Tibial nerve (tissue), 4 donors: ENCODE measurements at regions not wholly inside any gene's neighbourhood (a gene's known extent, or its start where the extent isn't known, plus 50 kb on each side); places are given as distances from the start of the nearest gene placed in this dataset.

Experiments used
- DNase-seq, 2 donors: peaks; one replicate each; pipeline ENCODE4 v3.0.0-alpha.2; 2019; ENCODE audit warnings: low spot score in 2 of 2
- H3K27ac ChIP-seq, 4 donors: fragments of 200-600 bp; sonication (generic) in 3 of 4; one replicate each; pipeline ENCODE4 v1.5.1; 2017 to 2019; ENCODE audit warnings: mild to moderate bottlenecking in 1 of 4
- H3K27me3 ChIP-seq, 2 donors: fragments of 200-600 bp; sonication (generic) in 1 of 2; one replicate each; pipeline versions ENCODE4 v1.5.1 to v1.6.0; 2017 to 2019
- H3K36me3 ChIP-seq, 3 donors: fragments of 200-600 bp; sonication (generic); one replicate each; pipeline ENCODE4 v1.5.1; 2018 to 2019
- H3K4me1 ChIP-seq, 4 donors: fragments of 200-600 bp; sonication (generic) in 3 of 4; one replicate each; pipeline ENCODE4 v1.5.1; 2017 to 2019
- H3K4me3 ChIP-seq, 4 donors: fragments of 200-600 bp; sonication (generic) in 3 of 4; one replicate each; pipeline ENCODE4 v1.5.1; 2017 to 2019; ENCODE audit warnings: mild to moderate bottlenecking in 1 of 4, moderate library complexity in 1 of 4
- H3K9me3 ChIP-seq, 4 donors: fragments of 200-600 bp; sonication (generic) in 3 of 4; one replicate each; pipeline ENCODE4 v1.5.1; 2017 to 2019
- EP300 ChIP-seq, 2 donors: sonication (generic); formaldehyde crosslinking; IDR thresholded peaks; one replicate each; pipeline ENCODE4 v1.6.1; 2017; ENCODE audit warnings: antibody characterized with exemption in 2 of 2, mild to moderate bottlenecking in 1 of 2
- POLR2A ChIP-seq, 2 donors: fragments of 450-650 bp; IDR thresholded peaks; one replicate each; pipeline ENCODE4 v1.6.1; 2017; ENCODE audit warnings: antibody characterized with exemption in 2 of 2, mild to moderate bottlenecking in 2 of 2, moderate library complexity in 2 of 2
- WGBS, 2 donors: methylation state at CpG; one replicate each; pipeline ENCODE4 v1.1.5; 2018; 5-methylcytosine and 5-hydroxymethylcytosine counted together
- TF ChIP-seq, protein P1 (sequence below), 5 experiments: fragments of 200-600 bp in 3 of 5; fragments of 450-650 bp in 2 of 5; sonication (generic) in 3 of 5; IDR thresholded peaks; one replicate each; pipeline ENCODE4 v1.5.1; 2016 to 2019; ENCODE audit warnings: antibody characterized with exemption in 5 of 5, mild to moderate bottlenecking in 3 of 5, moderate library complexity in 2 of 5

DNA sequence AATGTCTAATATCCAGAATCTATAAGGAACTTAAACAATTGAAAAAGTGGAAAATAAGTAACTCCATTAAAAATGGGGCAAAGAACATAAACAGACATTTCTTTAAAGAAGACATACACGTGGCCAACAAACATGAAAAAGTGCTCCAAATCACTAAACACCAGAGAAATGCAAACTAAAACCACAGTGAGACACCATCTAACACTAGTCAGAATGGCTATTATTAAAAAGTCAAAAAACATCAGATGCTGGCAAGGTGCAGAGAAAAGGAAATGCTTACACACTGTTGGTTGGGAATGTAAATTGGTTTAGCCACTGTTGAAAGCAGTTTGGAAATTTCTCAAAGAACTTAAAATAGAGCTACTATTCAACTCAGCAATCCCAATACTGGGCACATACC lies 169.2 kb upstream of the MANEA start:
- TF ChIP-seq POLR2A (IDR thresholded peaks at IDR 0.05), result no peak
- no peak for TF ChIP-seq EP300 (IDR thresholded peaks at IDR 0.05)
- TF ChIP-seq, protein P1, sequence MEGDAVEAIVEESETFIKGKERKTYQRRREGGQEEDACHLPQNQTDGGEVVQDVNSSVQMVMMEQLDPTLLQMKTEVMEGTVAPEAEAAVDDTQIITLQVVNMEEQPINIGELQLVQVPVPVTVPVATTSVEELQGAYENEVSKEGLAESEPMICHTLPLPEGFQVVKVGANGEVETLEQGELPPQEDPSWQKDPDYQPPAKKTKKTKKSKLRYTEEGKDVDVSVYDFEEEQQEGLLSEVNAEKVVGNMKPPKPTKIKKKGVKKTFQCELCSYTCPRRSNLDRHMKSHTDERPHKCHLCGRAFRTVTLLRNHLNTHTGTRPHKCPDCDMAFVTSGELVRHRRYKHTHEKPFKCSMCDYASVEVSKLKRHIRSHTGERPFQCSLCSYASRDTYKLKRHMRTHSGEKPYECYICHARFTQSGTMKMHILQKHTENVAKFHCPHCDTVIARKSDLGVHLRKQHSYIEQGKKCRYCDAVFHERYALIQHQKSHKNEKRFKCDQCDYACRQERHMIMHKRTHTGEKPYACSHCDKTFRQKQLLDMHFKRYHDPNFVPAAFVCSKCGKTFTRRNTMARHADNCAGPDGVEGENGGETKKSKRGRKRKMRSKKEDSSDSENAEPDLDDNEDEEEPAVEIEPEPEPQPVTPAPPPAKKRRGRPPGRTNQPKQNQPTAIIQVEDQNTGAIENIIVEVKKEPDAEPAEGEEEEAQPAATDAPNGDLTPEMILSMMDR (IDR thresholded peaks at IDR 0.05), result no peak
- H3K27me3 ChIP-seq, result no peaks in the 10 kb centered on the region
- no peak overlapping the region for H3K27ac ChIP-seq
- 34 to 35% methylated on average over 1 of the region's 1 CpG for WGBS, 2 donors
- H3K36me3 ChIP-seq, result no peaks in the 10 kb centered on the region
- no peak overlapping the region for H3K4me3 ChIP-seq
- H3K9me3 ChIP-seq, result no peaks in the 10 kb centered on the region
- H3K4me1 ChIP-seq, result no peaks in the 10 kb centered on the region
- no peak for DNase-seq

DNA sequence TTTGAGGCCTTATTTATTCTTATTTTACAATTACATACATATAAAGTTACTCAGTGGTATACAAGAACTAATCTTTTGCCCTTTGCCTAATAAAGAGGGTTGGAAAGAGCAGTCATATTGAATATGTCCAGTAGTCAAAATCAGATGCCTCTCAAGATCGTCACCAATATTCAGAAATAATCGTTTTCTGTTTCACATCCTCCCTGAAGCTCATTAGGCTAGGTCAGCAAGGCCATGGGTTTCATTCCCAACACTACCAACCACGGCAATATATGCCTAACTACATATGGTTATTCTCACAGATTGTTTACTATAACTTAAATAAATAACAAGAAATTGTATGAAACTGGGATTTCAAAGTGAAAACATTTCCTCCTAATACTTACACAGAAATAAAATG lies 167.2 kb upstream of the MANEA start:
- WGBS, 2 donors, result 74 to 77% methylated on average over 3 of the region's 3 CpGs
- H3K36me3 ChIP-seq, result no peaks in the 10 kb centered on the region
- DNase-seq, result no peak
- H3K27ac ChIP-seq, result no peak overlapping the region
- TF ChIP-seq POLR2A (IDR thresholded peaks at IDR 0.05) (no peak), EP300 (IDR thresholded peaks at IDR 0.05) (no peak)
- TF ChIP-seq, protein P1 (IDR thresholded peaks at IDR 0.05), result no peak
- no peaks in the 10 kb centered on the region for H3K9me3 ChIP-seq
- H3K4me3 ChIP-seq, result no peak overlapping the region
- no peaks in the 10 kb centered on the region for H3K27me3 ChIP-seq
- no peaks in the 10 kb centered on the region for H3K4me1 ChIP-seq

DNA sequence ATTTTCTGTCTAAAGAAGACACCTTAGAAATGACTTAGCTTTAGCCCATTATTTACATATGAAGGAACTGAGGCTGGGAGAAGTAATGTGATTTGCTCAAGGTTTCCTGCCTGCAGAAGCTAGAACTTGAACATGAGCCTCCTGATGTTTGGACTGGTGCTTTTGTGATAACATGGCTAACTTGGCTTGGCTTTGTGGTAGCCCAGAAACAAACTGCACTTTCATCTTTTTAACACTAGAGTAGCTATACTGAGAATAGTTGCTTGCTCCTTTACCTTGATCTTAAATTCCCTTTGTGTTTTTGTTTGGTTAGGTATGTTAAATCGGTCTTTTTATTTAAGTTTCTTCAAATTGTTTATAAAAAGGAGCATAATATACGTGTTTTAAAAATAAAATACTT lies 163.5 kb upstream of the MANEA start:
- Histone ChIP-seq H3K27ac (no peak overlapping the region), H3K4me3 (no peak overlapping the region), H3K4me1 (no peaks in the 10 kb centered on the region), H3K9me3 (no peaks in the 10 kb centered on the region), H3K36me3 (no peaks in the 10 kb centered on the region), H3K27me3 (no peaks in the 10 kb centered on the region)
- DNase-seq, result no peak
- TF ChIP-seq EP300 (IDR thresholded peaks at IDR 0.05) (no peak), POLR2A (IDR thresholded peaks at IDR 0.05) (no peak)
- TF ChIP-seq, protein P1 (IDR thresholded peaks at IDR 0.05), result no peak
- 72 to 78% methylated on average over 2 of the region's 2 CpGs for WGBS, 2 donors

GRCh38 chr6:95417856-95418255 lies 159.5 kb upstream of the MANEA start:
- Histone ChIP-seq H3K4me3 (no peak overlapping the region), H3K27ac (no peak overlapping the region), H3K27me3 (no peaks in the 10 kb centered on the region), H3K9me3 (peaks cover 0 to 20% (median 0%) of the 10 kb centered on the region in 4 donors), H3K36me3 (no peaks in the 10 kb centered on the region), H3K4me1 (no peaks in the 10 kb centered on the region)
- DNase-seq, result no peak
- TF ChIP-seq, protein P1 (IDR thresholded peaks at IDR 0.05), result no peak
- TF ChIP-seq EP300 (IDR thresholded peaks at IDR 0.05), result no peak
- no peak for TF ChIP-seq POLR2A (IDR thresholded peaks at IDR 0.05)
- WGBS, 2 donors, result 0% methylated on average over 1 of the region's 1 CpG

DNA sequence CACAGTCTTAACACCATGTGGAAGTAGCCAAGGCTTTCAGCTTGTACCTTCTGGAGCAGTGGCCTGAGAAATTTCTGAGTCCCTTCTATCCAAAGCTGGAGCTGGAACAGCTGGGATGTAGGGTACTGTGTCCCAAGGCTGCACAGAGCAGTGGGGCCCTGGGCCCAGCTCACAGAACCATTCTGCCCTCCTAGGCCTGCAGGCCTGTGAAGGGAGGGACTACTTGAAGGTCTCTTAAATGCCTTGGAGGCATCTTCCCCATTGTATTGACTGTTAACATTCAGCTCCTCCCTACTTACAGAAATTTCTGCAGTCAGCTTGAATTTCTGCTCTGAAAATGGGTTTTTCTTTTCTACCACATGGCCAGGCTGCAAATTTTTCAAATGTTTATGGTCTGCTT lies 156.5 kb upstream of the MANEA start:
- TF ChIP-seq, protein P1 (IDR thresholded peaks at IDR 0.05), result no peak
- no peak for TF ChIP-seq EP300 (IDR thresholded peaks at IDR 0.05)
- no peak for TF ChIP-seq POLR2A (IDR thresholded peaks at IDR 0.05)

More for the DNA sequence above, 156.5 kb upstream of the MANEA start:
- Histone ChIP-seq H3K27ac (no peak overlapping the region), H3K27me3 (no peaks in the 10 kb centered on the region), H3K9me3 (peaks cover 0 to 20% (median 0%) of the 10 kb centered on the region in 4 donors), H3K36me3 (no peaks in the 10 kb centered on the region), H3K4me3 (no peak overlapping the region), H3K4me1 (no peaks in the 10 kb centered on the region)
- no peak for DNase-seq
